GM13977 (cell line): ENCODE measurements at regions not wholly inside any gene's neighbourhood (a gene's known extent, or its start where the extent isn't known, plus 50 kb on each side); places are given as distances from the start of the nearest gene placed in this dataset.

Experiments used
- DNase-seq: peaks from one replicate; pipeline ENCODE4 v3.0.0; 2012; ENCODE audit warnings: low spot score
- in situ Hi-C: fragments of 300-500 bp; cut with MboI; formaldehyde crosslinking; loops from one replicate; pipeline ENCODE4 v1.12.0; 2022; ENCODE audit warnings: low sequenced_read_pairs, low pct_unique_long_range_greater_than_20kb, mixed read lengths, inconsistent platforms; ENCODE audit not compliant: unreplicated experiment
- TF ChIP-seq, protein P1 (sequence below): IDR thresholded peaks from 2 replicates; pipeline ENCODE4 v1.5.1; 2012; ENCODE audit warnings: mild to moderate bottlenecking, control low read depth; ENCODE audit not compliant: insufficient read depth; ENCODE audit errors: extremely low read depth, missing control alignments

- no peak for DNase-seq
- in situ Hi-C loops, result no loop called here
- TF ChIP-seq, protein P1, sequence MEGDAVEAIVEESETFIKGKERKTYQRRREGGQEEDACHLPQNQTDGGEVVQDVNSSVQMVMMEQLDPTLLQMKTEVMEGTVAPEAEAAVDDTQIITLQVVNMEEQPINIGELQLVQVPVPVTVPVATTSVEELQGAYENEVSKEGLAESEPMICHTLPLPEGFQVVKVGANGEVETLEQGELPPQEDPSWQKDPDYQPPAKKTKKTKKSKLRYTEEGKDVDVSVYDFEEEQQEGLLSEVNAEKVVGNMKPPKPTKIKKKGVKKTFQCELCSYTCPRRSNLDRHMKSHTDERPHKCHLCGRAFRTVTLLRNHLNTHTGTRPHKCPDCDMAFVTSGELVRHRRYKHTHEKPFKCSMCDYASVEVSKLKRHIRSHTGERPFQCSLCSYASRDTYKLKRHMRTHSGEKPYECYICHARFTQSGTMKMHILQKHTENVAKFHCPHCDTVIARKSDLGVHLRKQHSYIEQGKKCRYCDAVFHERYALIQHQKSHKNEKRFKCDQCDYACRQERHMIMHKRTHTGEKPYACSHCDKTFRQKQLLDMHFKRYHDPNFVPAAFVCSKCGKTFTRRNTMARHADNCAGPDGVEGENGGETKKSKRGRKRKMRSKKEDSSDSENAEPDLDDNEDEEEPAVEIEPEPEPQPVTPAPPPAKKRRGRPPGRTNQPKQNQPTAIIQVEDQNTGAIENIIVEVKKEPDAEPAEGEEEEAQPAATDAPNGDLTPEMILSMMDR, result no peak
Observed at GRCh38 chr11:112841729-112842128, 119.5 kb upstream of the NCAM1 start.

- DNase-seq, result no peak
- in situ Hi-C loops, result no loop called here
- TF ChIP-seq, protein P1, result no peak
Observed at GRCh38 chr11:112842151-112842550, 119.1 kb upstream of the NCAM1 start.

GRCh38 chr11:112844517-112844916 lies 116.7 kb upstream of the NCAM1 start:
- in situ Hi-C loops, result no loop called here
- no peak for DNase-seq
- TF ChIP-seq, protein P1, result no peak

DNA sequence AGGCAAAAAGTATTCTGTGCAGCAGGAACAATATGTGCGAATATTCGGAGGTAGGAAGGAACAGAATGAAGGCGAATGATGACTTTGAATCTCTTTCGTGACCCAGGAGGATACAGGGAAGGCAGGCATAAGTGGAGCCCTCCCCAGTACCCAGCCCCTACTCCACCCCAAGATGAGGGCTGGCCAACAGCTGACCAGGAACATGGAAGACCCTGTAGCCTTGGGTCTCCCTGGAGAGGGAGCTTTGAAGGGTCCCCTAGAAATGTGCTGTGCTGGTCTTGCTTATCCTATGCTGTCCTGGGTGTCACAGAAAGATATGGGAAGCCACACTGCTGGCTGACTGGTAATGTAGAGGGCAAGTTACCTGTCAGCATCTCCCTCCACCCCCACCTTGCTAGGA lies 113.7 kb upstream of the NCAM1 start:
- no peak for DNase-seq
- TF ChIP-seq, protein P1, result no peak
- in situ Hi-C loops, result no loop called here

DNA sequence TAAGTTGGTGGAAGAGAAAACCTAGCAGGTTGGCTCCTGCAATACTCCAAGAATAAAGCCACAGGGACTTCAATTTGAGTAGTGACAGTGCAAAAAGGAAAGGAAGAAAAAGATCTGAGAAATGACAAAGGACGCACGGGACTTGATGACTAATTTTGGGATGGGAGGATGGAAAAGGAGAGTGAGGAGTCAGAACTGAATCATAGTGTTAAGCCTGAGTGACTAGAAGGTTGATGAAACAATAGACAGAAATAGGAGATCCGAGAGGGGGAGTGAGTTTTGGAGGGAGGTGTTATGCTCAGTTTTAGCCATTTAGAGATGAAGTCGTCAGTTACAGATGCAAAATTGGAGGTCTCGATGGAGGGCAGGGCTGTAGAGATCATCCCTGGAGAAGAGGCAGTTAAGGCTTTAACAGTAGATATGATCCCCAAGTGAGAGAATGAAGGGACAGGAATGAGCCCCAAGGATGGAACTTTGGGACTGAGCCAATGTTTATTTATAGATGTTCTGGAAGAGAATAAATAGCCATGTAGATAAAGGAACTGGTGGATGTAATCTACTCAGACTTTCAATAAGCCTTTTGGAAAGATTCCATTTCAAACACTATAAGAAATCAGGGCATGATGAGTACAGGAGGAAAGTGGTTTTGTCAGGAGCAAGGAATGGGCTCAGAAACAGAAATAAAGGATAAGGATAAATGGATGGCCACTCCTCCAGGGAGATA lies 108.9 kb upstream of the NCAM1 start:
- TF ChIP-seq, protein P1, result no peak
- DNase-seq, result no peak
- in situ Hi-C loops, result no loop called here

DNA sequence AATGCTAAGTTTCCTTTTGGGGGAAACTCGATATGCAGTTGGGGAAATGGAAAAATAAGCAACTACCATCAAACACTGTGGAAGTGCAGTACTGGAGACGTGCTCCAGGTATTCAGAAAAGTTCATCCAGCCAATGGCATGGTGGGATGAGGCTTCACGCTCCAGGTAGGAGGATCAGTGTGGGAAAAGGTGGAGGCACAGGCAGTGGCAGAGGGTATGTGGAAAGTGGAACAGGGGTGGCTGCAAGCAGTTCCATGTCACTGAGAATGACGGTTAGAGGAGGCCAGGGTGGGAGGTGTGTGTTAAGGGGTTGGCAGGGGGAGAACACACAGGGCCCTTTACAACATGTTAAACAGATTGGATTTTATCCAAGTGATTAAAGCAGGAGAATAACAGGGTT lies 105.1 kb upstream of the NCAM1 start:
- TF ChIP-seq, protein P1, result no peak
- in situ Hi-C loops, result no loop called here
- no peak for DNase-seq
